ENCODE measurements at regions not wholly inside any gene's neighbourhood (a gene's known extent, or its start where the extent isn't known, plus 50 kb on each side); places are given as distances from the start of the nearest gene placed in this dataset.
A peak's percentile ranks its signal among the peaks of the same experiment; 100 is the strongest.

DNA sequence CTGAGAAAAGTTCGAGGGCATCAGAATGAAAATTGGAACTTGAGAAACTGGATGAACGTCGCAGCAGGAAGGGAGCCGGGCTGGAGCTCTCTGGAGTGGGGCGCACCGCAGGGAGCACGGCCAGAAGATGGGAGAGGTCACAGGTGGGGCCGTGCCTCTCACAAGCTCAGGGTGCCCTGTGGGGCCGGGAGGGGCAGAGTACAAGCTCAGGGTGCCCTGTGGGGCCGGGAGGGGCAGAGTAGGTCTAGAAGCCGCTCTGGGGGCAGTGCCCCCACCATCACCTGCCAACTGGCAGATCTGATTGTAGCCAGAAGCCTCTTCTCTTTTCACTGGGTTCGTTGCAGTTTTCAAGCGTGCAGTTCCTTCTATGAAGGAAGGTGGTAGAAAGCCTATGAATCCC lies 61.1 kb upstream of the SNX9 start:
- Histone ChIP-seq H3K4me1 (ENCODE audit: low read depth) (peaks cover 25% of the 10 kb centered on the region), H3K36me3 (ENCODE audit: low read depth) (no peaks in the 10 kb centered on the region), H3K9me3 (no peaks in the 10 kb centered on the region), H3K4me3 (no peak overlapping the region)
- TF ChIP-seq, protein P1, sequence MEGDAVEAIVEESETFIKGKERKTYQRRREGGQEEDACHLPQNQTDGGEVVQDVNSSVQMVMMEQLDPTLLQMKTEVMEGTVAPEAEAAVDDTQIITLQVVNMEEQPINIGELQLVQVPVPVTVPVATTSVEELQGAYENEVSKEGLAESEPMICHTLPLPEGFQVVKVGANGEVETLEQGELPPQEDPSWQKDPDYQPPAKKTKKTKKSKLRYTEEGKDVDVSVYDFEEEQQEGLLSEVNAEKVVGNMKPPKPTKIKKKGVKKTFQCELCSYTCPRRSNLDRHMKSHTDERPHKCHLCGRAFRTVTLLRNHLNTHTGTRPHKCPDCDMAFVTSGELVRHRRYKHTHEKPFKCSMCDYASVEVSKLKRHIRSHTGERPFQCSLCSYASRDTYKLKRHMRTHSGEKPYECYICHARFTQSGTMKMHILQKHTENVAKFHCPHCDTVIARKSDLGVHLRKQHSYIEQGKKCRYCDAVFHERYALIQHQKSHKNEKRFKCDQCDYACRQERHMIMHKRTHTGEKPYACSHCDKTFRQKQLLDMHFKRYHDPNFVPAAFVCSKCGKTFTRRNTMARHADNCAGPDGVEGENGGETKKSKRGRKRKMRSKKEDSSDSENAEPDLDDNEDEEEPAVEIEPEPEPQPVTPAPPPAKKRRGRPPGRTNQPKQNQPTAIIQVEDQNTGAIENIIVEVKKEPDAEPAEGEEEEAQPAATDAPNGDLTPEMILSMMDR (IDR thresholded peaks at IDR 0.05) = no peak
- DNase-seq (no peak), ATAC-seq (no peak)
- intact Hi-C loops (cut with DNase I, micrococcal nuclease) = loop anchor here in 1 of 2 donors (10.0 kb wide), 1 partner anchor 113 kb away; no protein-coding TSS in a partner anchor

DNA sequence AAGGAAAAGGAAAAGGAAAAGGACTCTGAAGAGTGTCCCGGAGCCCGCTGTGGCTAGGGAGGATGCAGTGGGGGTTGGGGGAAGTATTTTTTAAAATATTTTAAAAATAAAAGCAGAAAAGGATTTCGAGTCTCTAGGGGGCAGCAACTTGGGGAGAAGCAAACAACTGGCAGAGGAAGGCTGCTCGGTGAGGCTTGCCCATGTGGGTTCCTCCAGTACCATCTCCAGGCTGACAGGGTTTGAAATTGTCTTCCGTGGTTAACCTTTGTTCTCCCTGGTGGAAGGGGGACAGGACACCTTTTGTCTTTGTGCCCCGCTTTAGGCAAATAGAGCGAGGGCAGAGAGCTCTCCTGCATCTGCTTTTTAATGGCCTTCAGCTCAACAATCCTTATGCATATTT lies 60.4 kb upstream of the SNX9 start:
- Histone ChIP-seq H3K4me1 (ENCODE audit: low read depth) (peaks cover 25% of the 10 kb centered on the region), H3K4me3 (no peak overlapping the region), H3K9me3 (no peaks in the 10 kb centered on the region), H3K36me3 (ENCODE audit: low read depth) (no peaks in the 10 kb centered on the region)
- intact Hi-C loops (cut with DNase I, micrococcal nuclease) = loop anchor here in 1 of 2 donors (10.0 kb wide), 1 partner anchor 112 kb away; no protein-coding TSS in a partner anchor
- no peak for ATAC-seq
- TF ChIP-seq, protein P1 (IDR thresholded peaks at IDR 0.05) = no peak
- DNase-seq = no peak

DNA sequence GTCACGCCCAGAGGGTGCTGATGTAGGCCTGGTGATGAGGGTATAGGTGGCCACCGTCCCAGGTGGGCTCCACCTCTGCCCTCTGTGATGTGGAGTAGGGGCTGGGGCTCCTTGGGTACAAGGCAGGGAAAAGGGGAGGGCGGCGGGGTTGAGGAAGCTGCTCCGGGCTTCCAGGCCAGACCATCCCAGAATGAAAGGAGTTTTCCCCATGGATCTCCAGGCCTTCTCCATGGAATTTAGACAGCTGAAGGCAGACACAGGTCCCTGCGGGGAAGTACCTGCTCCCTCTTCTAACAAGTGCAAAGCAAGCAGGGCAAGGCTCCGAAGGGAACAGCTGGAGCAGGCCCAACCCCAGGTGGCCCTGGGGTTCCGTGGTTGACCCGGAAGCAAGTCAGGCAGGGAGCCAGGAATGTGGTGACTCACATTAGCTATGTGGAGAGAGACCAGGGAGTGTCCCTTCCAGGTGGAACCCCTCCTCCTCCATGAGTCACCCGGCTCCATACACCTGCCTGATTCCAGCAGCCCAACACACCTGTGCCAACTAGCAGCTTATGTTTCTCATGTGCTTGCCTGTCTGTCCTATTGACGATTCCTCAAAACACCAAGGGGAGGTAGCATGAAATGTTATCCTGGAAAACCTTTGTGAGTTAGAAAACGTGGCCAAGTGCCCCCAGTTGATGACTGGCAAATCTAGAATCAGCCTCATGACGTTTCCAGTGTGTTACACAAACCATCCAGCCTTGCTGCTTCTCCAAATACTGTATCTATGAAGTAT lies 59.7 kb upstream of the SNX9 start:
- Histone ChIP-seq H3K36me3 (ENCODE audit: low read depth) (no peaks in the 10 kb centered on the region), H3K4me1 (ENCODE audit: low read depth) (peaks cover 25% of the 10 kb centered on the region), H3K4me3 (no peak overlapping the region), H3K9me3 (no peaks in the 10 kb centered on the region)
- TF ChIP-seq, protein P1 (IDR thresholded peaks at IDR 0.05) = no peak
- peak; percentile 95 to 99 (median 95) for DNase-seq
- ATAC-seq = peak; percentile 90
- intact Hi-C loops (cut with DNase I, micrococcal nuclease) = loop anchor here in 1 of 2 donors (10.0 kb wide), 1 partner anchor 111 kb away; no protein-coding TSS in a partner anchor

DNA sequence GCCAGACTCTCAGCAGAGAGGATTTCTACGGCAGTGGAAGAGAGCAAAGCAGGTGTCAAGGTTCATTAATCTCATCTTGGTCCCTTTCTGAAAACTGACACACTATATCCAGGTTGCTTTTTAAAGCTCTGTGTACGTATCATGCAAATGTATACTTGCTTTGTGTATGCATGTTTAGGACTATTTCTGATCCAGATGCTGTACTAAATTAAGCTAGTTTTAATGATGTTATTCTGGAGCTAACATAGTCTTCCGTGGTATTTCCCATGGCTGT lies 59.2 kb upstream of the SNX9 start:
- H3K9me3 ChIP-seq = no peaks in the 10 kb centered on the region
- peaks cover 25% of the 10 kb centered on the region for H3K4me1 ChIP-seq (ENCODE audit: low read depth)
- H3K36me3 ChIP-seq (ENCODE audit: low read depth) = no peaks in the 10 kb centered on the region
- no peak overlapping the region for H3K4me3 ChIP-seq
- intact Hi-C loops (cut with DNase I, micrococcal nuclease) = loop anchor here in 1 of 2 donors (10.0 kb wide), 1 partner anchor 111 kb away; no protein-coding TSS in a partner anchor
- DNase-seq = no peak
- ATAC-seq = no peak
- TF ChIP-seq, protein P1 (IDR thresholded peaks at IDR 0.05) = no peak

DNA sequence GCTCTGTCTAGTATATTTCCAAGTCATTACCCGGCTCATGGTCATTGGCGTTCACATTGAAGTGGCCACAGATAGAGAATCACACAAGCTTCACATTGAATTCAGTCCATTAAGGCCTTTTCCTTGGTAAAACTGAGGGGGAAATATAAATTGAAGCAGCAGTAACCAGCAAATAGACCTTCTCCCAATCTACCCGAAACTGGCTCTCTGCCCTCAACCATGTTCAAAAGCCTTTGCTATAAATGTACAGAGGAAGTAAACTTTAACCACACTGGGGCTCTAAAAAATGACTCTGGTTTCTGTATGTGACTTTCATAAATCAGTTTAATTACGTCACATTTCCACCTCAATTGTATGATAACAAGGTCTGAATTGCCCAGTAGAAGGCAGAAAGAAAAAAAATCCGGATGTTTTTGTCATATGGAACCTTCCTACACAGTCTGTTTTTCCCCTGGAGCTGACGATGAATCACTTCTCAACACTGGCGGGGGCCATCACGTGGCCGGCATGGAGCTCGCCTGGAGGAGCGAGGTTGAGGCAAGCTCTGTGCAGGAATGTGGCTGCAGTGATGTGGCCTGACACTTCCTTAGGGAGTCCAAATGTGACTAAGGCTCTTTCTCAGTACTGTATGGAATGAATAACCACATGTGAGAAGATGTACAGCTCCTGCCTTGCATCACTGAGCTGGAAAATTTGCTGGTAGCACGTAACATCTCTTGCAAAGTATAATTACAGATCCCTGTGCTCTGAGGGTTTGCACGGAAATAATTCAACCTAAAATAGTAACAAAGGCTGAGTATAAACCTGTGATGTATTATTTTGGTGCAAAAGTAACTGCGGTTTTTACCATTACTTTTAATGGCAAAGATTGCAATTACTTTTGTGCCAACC lies 58.6 kb upstream of the SNX9 start:
- ATAC-seq (peak; percentile 63), DNase-seq (peak; percentile 78 to 91 (median 83))
- Histone ChIP-seq H3K4me1 (ENCODE audit: low read depth) (peaks cover 25% of the 10 kb centered on the region), H3K9me3 (no peaks in the 10 kb centered on the region), H3K36me3 (ENCODE audit: low read depth) (no peaks in the 10 kb centered on the region), H3K4me3 (peak overlapping the region; percentile 2)
- TF ChIP-seq, protein P1 (IDR thresholded peaks at IDR 0.05) = no peak
- intact Hi-C loops (cut with DNase I, micrococcal nuclease) = loop anchor here in 1 of 2 donors (10.0 kb wide), 1 partner anchor 110 kb away; no protein-coding TSS in a partner anchor

Data from mucosa of descending colon (tissue), 3 donors.